Hepatocyte (in vitro differentiated cells): ENCODE measurements at regions not wholly inside any gene's neighbourhood (a gene's known extent, or its start where the extent isn't known, plus 50 kb on each side); places are given as distances from the start of the nearest gene placed in this dataset.

Source experiments
- DNase-seq: peaks from one replicate; pipeline ENCODE4 v3.0.0-alpha.2; 2016; ENCODE audit warnings: low spot score
- H2AFZ ChIP-seq: fragments of 200-600 bp; sonication (generic); 2 replicates; pipeline ENCODE4 v1.6.0; 2016; ENCODE audit warnings: antibody characterized with exemption, mild to moderate bottlenecking
- H3K27ac ChIP-seq: fragments of 200-600 bp; sonication (generic); 2 replicates; pipeline ENCODE4 v1.5.1; 2016; ENCODE audit warnings: mild to moderate bottlenecking
- H3K27me3 ChIP-seq: fragments of 200-600 bp; sonication (generic); 2 replicates; pipeline ENCODE4 v1.6.1; 2016
- H3K36me3 ChIP-seq: fragments of 200-600 bp; sonication (generic); replicated peaks from 2 replicates; pipeline ENCODE4 v1.5.1; 2016; ENCODE audit warnings: low read depth; ENCODE audit not compliant: insufficient read depth
- H3K4me1 ChIP-seq: fragments of 200-600 bp; sonication (generic); 2 replicates; pipeline ENCODE4 v1.5.1; 2016; ENCODE audit warnings: mild to moderate bottlenecking, moderate library complexity; ENCODE audit not compliant: insufficient read depth
- H3K4me2 ChIP-seq: fragments of 200-600 bp; sonication (generic); 2 replicates; pipeline ENCODE4 v1.6.0; 2016
- H3K4me3 ChIP-seq: fragments of 200-600 bp; sonication (generic); 2 replicates; pipeline ENCODE4 v1.5.1; 2016; ENCODE audit warnings: mild to moderate bottlenecking
- H3K79me2 ChIP-seq: fragments of 200-600 bp; sonication (generic); 2 replicates; pipeline ENCODE4 v1.6.0; 2017; ENCODE audit warnings: mild to moderate bottlenecking
- H3K9me2 ChIP-seq: fragments of 200-600 bp; sonication (generic); replicated peaks from 2 replicates; pipeline ENCODE4 v1.6.0; 2017; ENCODE audit warnings: mild to moderate bottlenecking; ENCODE audit not compliant: insufficient read depth
- H3K9me3 ChIP-seq: fragments of 200-600 bp; sonication (generic); 2 replicates; pipeline ENCODE4 v1.5.1; 2016; ENCODE audit warnings: low read depth, mild to moderate bottlenecking
- H4K20me1 ChIP-seq: fragments of 200-600 bp; sonication (generic); 2 replicates; pipeline ENCODE4 v1.6.0; 2016; ENCODE audit warnings: mild to moderate bottlenecking; ENCODE audit not compliant: insufficient read depth, poor library complexity, severe bottlenecking
- EZH2 ChIP-seq: fragments of 200-600 bp; sonication (generic); IDR thresholded peaks from 2 replicates; pipeline ENCODE4 v1.6.1; 2016; ENCODE audit warnings: antibody characterized with exemption, mild to moderate bottlenecking, borderline replicate concordance
- EZH2phosphoT487 ChIP-seq: fragments of 200-600 bp; sonication (generic); IDR thresholded peaks from one replicate; pipeline ENCODE4 v1.6.1; 2018; ENCODE audit warnings: antibody characterized with exemption, mild to moderate bottlenecking, low read depth, moderate library complexity; ENCODE audit not compliant: unreplicated experiment, severe bottlenecking
- WGBS: methylation state at CpG from one replicate; pipeline ENCODE4 v1.1.6; 2016; ENCODE audit warnings: low lambda C conversion rate; ENCODE audit errors: missing lambda C conversion rate; 5-methylcytosine and 5-hydroxymethylcytosine counted together
- TF ChIP-seq, protein P1 (sequence below): fragments of 200-600 bp; sonication (generic); IDR thresholded peaks from 2 replicates; pipeline ENCODE4 v1.5.1; 2016; ENCODE audit warnings: antibody characterized with exemption, mild to moderate bottlenecking; ENCODE audit not compliant: poor library complexity

DNA sequence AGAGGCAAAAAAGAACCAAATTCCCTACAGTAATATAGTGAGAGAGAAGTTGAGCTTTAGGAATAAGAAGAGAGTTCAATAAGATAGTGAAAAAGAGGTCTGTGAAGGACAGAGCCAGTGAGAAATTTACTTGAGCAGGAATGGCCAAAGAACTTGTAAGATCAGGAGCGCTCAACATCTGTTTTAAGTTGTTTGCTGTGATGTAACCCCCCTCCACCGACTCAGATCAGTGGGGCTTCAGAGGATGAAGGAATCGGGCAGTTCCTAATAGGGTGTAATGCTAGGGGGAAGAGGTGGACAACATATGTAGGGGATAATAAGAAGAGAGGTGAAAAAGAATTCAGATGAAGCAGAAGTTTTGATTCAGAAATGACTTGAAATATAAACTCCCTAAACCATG is 85.3 kb upstream of the FNDC3A start:
- peaks cover 4% of the 10 kb centered on the region for H3K4me1 ChIP-seq
- no peak for DNase-seq
- H3K27ac ChIP-seq, result no peak overlapping the region
- H3K27me3 ChIP-seq, result no peaks in the 10 kb centered on the region
- no peak overlapping the region for H2AFZ ChIP-seq
- TF ChIP-seq, protein P1, sequence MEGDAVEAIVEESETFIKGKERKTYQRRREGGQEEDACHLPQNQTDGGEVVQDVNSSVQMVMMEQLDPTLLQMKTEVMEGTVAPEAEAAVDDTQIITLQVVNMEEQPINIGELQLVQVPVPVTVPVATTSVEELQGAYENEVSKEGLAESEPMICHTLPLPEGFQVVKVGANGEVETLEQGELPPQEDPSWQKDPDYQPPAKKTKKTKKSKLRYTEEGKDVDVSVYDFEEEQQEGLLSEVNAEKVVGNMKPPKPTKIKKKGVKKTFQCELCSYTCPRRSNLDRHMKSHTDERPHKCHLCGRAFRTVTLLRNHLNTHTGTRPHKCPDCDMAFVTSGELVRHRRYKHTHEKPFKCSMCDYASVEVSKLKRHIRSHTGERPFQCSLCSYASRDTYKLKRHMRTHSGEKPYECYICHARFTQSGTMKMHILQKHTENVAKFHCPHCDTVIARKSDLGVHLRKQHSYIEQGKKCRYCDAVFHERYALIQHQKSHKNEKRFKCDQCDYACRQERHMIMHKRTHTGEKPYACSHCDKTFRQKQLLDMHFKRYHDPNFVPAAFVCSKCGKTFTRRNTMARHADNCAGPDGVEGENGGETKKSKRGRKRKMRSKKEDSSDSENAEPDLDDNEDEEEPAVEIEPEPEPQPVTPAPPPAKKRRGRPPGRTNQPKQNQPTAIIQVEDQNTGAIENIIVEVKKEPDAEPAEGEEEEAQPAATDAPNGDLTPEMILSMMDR, result no peak
- no peak for TF ChIP-seq EZH2phosphoT487
- TF ChIP-seq EZH2, result no peak
- no peaks in the 10 kb centered on the region for H3K9me3 ChIP-seq
- H3K4me2 ChIP-seq, result no peak overlapping the region
- no peaks in the 10 kb centered on the region for H3K79me2 ChIP-seq
- H4K20me1 ChIP-seq, result no peaks in the 10 kb centered on the region
- 49% methylated on average over 3 of the region's 3 CpGs for WGBS
- no peaks in the 10 kb centered on the region for H3K9me2 ChIP-seq
- no peak overlapping the region for H3K4me3 ChIP-seq
- no peaks in the 10 kb centered on the region for H3K36me3 ChIP-seq

DNA sequence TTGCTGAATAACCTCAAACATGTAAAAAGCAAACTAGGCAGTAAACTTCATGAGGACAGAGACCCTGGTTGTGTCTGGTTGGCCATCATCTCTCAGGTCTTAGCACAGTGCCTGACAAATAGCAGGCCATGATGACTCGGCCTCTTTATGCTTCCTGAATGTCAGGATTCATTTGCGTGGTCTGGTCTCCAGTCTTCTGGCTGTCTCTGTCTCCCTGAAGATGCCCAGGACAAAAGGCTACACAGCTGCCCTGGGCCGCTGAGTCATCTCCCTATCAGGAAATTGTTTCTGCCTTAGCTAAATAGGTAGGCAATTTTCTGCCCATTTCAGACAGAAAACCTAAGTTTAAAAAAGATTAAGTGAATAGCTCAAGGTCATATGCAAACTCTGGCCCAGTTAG is 84.1 kb upstream of the FNDC3A start:
- peak; percentile 17 for DNase-seq
- no peaks in the 10 kb centered on the region for H3K27me3 ChIP-seq
- WGBS, result 40% methylated on average over 3 of the region's 3 CpGs
- no peak overlapping the region for H3K4me2 ChIP-seq
- no peaks in the 10 kb centered on the region for H3K79me2 ChIP-seq
- H4K20me1 ChIP-seq, result no peaks in the 10 kb centered on the region
- peaks cover 4% of the 10 kb centered on the region for H3K4me1 ChIP-seq
- TF ChIP-seq EZH2phosphoT487, result no peak
- TF ChIP-seq, protein P1, result no peak
- TF ChIP-seq EZH2, result no peak
- peak overlapping the region; percentile 35 for H3K27ac ChIP-seq
- H2AFZ ChIP-seq, result no peak overlapping the region
- H3K9me3 ChIP-seq, result no peaks in the 10 kb centered on the region
- no peak overlapping the region for H3K4me3 ChIP-seq
- no peaks in the 10 kb centered on the region for H3K36me3 ChIP-seq
- no peaks in the 10 kb centered on the region for H3K9me2 ChIP-seq

DNA sequence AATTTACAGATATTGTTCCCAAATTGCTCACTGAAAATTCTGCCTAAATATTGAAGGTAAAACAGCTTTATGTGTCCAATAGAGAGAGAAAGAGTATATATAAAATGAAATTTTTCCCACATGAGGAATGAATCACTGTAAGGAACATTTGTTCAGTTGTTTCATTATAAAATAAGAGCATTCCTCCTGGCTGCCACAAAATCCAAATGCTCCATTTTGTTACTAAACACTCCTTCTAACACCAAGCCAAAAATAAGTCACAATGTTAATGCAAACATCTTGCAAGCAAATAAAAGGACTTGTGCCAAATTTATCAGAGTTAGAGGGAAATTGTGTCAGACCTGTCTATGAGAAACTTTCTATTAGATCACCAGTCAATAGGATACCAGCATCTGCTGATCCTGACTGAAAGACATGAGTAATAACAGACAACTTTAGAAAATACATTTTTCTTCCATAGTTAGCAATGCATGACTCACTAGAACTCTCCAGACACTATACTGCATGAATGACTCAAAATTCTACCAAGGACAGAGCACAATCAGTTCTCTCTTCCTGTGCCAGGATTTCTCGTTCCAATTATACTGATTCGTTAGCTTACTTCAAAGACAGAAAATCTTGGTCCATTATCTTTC is 83.5 kb upstream of the FNDC3A start:
- H4K20me1 ChIP-seq, result no peaks in the 10 kb centered on the region
- no peaks in the 10 kb centered on the region for H3K36me3 ChIP-seq
- H3K27ac ChIP-seq, result peak overlapping the region; percentile 35
- H3K4me1 ChIP-seq, result peaks cover 4% of the 10 kb centered on the region
- no peak overlapping the region for H3K4me3 ChIP-seq
- no peak overlapping the region for H2AFZ ChIP-seq
- 64% methylated on average over 2 of the region's 2 CpGs for WGBS
- H3K9me2 ChIP-seq, result no peaks in the 10 kb centered on the region
- TF ChIP-seq EZH2, result no peak
- no peak for TF ChIP-seq EZH2phosphoT487
- TF ChIP-seq, protein P1, result no peak
- peak; percentile 30 for DNase-seq
- H3K9me3 ChIP-seq, result no peaks in the 10 kb centered on the region
- no peaks in the 10 kb centered on the region for H3K79me2 ChIP-seq
- no peaks in the 10 kb centered on the region for H3K27me3 ChIP-seq
- no peak overlapping the region for H3K4me2 ChIP-seq
